ENCODE measurements at regions not wholly inside any gene's neighbourhood (a gene's known extent, or its start where the extent isn't known, plus 50 kb on each side); places are given as distances from the start of the nearest gene placed in this dataset.

DNA sequence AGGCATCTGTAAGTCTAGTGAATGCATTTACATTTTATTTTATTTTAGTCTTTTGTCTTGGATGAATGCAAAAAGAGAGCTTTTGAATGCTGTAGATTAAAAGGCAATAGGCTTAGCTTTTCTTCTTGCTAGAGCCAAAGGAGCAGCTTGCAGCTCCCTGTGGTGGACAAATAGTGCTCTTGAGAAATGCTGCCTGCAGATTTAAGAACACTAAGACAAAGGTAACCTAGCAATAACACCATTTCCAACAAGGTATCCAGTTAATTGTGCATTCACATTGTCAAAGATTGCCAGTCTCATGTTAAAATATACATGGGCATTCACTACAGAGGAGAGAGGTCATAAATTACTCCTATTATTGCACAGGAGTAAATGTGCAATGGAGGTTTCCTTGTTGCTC, 859.2 kb upstream of the PRKX start:
- TF ChIP-seq YY1 (IDR thresholded peaks at IDR 0.05) (no peak), MAX (IDR thresholded peaks at IDR 0.05) (no peak), JUND (IDR thresholded peaks at IDR 0.05) (no peak), SP1 (IDR thresholded peaks at IDR 0.05) (no peak), FOXA2 (IDR thresholded peaks at IDR 0.05) (no peak), EGR1 (IDR thresholded peaks at IDR 0.05; ENCODE audit: low read depth in 2 of 2) (no peak), ATF3 (IDR thresholded peaks at IDR 0.05) (no peak), FOXA1 (IDR thresholded peaks at IDR 0.05) (no peak), TAF1 (conservative IDR thresholded peaks at IDR 0.05) (no peak), RAD21 (IDR thresholded peaks at IDR 0.05) (no peak), HNF4G (IDR thresholded peaks at IDR 0.05) (no peak), RXRA (IDR thresholded peaks at IDR 0.05) (no peak), CTCF (IDR thresholded peaks at IDR 0.05; ENCODE audit: low read depth, low read length, missing input control) (no peak), GABPA (IDR thresholded peaks at IDR 0.05 in 1 of 2, conservative IDR thresholded peaks at IDR 0.05 in 1 of 2) (no peak), HNF4A (conservative IDR thresholded peaks at IDR 0.05) (no peak), NR2F2 (IDR thresholded peaks at IDR 0.05) (no peak)
- TF ChIP-seq, protein P1, sequence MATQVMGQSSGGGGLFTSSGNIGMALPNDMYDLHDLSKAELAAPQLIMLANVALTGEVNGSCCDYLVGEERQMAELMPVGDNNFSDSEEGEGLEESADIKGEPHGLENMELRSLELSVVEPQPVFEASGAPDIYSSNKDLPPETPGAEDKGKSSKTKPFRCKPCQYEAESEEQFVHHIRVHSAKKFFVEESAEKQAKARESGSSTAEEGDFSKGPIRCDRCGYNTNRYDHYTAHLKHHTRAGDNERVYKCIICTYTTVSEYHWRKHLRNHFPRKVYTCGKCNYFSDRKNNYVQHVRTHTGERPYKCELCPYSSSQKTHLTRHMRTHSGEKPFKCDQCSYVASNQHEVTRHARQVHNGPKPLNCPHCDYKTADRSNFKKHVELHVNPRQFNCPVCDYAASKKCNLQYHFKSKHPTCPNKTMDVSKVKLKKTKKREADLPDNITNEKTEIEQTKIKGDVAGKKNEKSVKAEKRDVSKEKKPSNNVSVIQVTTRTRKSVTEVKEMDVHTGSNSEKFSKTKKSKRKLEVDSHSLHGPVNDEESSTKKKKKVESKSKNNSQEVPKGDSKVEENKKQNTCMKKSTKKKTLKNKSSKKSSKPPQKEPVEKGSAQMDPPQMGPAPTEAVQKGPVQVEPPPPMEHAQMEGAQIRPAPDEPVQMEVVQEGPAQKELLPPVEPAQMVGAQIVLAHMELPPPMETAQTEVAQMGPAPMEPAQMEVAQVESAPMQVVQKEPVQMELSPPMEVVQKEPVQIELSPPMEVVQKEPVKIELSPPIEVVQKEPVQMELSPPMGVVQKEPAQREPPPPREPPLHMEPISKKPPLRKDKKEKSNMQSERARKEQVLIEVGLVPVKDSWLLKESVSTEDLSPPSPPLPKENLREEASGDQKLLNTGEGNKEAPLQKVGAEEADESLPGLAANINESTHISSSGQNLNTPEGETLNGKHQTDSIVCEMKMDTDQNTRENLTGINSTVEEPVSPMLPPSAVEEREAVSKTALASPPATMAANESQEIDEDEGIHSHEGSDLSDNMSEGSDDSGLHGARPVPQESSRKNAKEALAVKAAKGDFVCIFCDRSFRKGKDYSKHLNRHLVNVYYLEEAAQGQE (IDR thresholded peaks at IDR 0.05) = no peak
- no peak overlapping the region for H3K9ac ChIP-seq (ENCODE audit: low read depth in 1 of 2, low read length in 2 of 2)
- H3K36me3 ChIP-seq (ENCODE audit: control insufficient read depth in 4 of 4, insufficient read depth in 3 of 4, low read depth in 1 of 4, low read length in 3 of 4) = no peaks in the 10 kb centered on the region
- no peaks in the 10 kb centered on the region for H3K4me1 ChIP-seq (ENCODE audit: control insufficient read depth in 4 of 4, insufficient read depth in 4 of 4, low read length in 3 of 4)
- DNase-seq (ENCODE audit: low spot score) = no peak
- H3K27me3 ChIP-seq (ENCODE audit: control insufficient read depth in 4 of 4, insufficient read depth in 4 of 4, low read length in 3 of 4) = no peaks in the 10 kb centered on the region
- H3K4me3 ChIP-seq (ENCODE audit: low read depth in 1 of 3, low read length in 3 of 3) = no peak overlapping the region
- H3K9me3 ChIP-seq (ENCODE audit: control insufficient read depth in 4 of 4, low read length in 3 of 4) = no peaks in the 10 kb centered on the region
- H3K27ac ChIP-seq (ENCODE audit: low read depth in 1 of 2, low read length in 2 of 2) = no peak overlapping the region

GRCh38 chrX:4570151-4570550, 856.7 kb upstream of the PRKX start:
- 61% methylated on average over 1 of the region's 1 CpG for WGBS
- peaks cover 0 to 4% (median 0%) of the 10 kb centered on the region in 4 donors for H3K9me3 ChIP-seq (ENCODE audit: control insufficient read depth in 4 of 4, low read length in 3 of 4)
- H3K27me3 ChIP-seq (ENCODE audit: control insufficient read depth in 4 of 4, insufficient read depth in 4 of 4, low read length in 3 of 4) = no peaks in the 10 kb centered on the region
- no peak for DNase-seq (ENCODE audit: low spot score)
- no peaks in the 10 kb centered on the region for H3K4me1 ChIP-seq (ENCODE audit: control insufficient read depth in 4 of 4, insufficient read depth in 4 of 4, low read length in 3 of 4)
- no peak overlapping the region for H3K4me3 ChIP-seq (ENCODE audit: low read depth in 1 of 3, low read length in 3 of 3)
- no peak overlapping the region for H3K9ac ChIP-seq (ENCODE audit: low read depth in 1 of 2, low read length in 2 of 2)
- H3K27ac ChIP-seq (ENCODE audit: low read depth in 1 of 2, low read length in 2 of 2) = no peak overlapping the region
- H3K36me3 ChIP-seq (ENCODE audit: control insufficient read depth in 4 of 4, insufficient read depth in 3 of 4, low read depth in 1 of 4, low read length in 3 of 4) = no peaks in the 10 kb centered on the region
- TF ChIP-seq ZBTB33 (IDR thresholded peaks at IDR 0.05) (no peak), RXRA (IDR thresholded peaks at IDR 0.05) (no peak), FOXA2 (IDR thresholded peaks at IDR 0.05) (no peak), GABPA (IDR thresholded peaks at IDR 0.05 in 1 of 2, conservative IDR thresholded peaks at IDR 0.05 in 1 of 2) (no peak), HNF4A (conservative IDR thresholded peaks at IDR 0.05) (no peak), SP1 (IDR thresholded peaks at IDR 0.05) (no peak), MAX (IDR thresholded peaks at IDR 0.05) (no peak), HNF4G (IDR thresholded peaks at IDR 0.05) (no peak), TAF1 (conservative IDR thresholded peaks at IDR 0.05) (no peak), NR2F2 (IDR thresholded peaks at IDR 0.05) (no peak), JUND (IDR thresholded peaks at IDR 0.05) (no peak), ATF3 (IDR thresholded peaks at IDR 0.05) (no peak), YY1 (IDR thresholded peaks at IDR 0.05) (no peak), FOXA1 (IDR thresholded peaks at IDR 0.05) (no peak), EGR1 (IDR thresholded peaks at IDR 0.05; ENCODE audit: low read depth in 2 of 2) (no peak)
- TF ChIP-seq, protein P1 (IDR thresholded peaks at IDR 0.05) = no peak

Data from liver (tissue), 8 donors.